ENCODE measurements at regions not wholly inside any gene's neighbourhood (a gene's known extent, or its start where the extent isn't known, plus 50 kb on each side); places are given as distances from the start of the nearest gene placed in this dataset.

- TF ChIP-seq CTCF (IDR thresholded peaks at IDR 0.05; ENCODE audit: insufficient read depth, low read depth, low read length) (no peak), EZH2 (IDR thresholded peaks at IDR 0.05; ENCODE audit: insufficient read depth, low read length) (no peak)
Observed at GRCh38 chr11:106507645-106508306, 430.3 kb downstream of the AASDHPPT start.

All from astrocyte (in vitro differentiated cells and primary cell).